Sigmoid colon (tissue), 6 donors: ENCODE measurements at regions not wholly inside any gene's neighbourhood (a gene's known extent, or its start where the extent isn't known, plus 50 kb on each side); places are given as distances from the start of the nearest gene placed in this dataset.

Experiments
- DNase-seq: peaks from one replicate; pipeline ENCODE4 v3.0.0-alpha.2; 2019
- H3K27ac ChIP-seq, 4 donors: fragments of 200-600 bp; sonication (generic); one replicate each; pipeline ENCODE4 v1.5.1; 2016 to 2019; ENCODE audit warnings: mild to moderate bottlenecking in 1 of 4
- H3K27me3 ChIP-seq, 3 donors: fragments of 200-600 bp; sonication (generic); one replicate each; pipeline ENCODE4 v1.5.1; 2019; ENCODE audit warnings: mild to moderate bottlenecking in 1 of 3
- H3K36me3 ChIP-seq, 4 donors: fragments of 200-600 bp; sonication (generic); one replicate each; pipeline ENCODE4 v1.5.1; 2016 to 2019
- H3K4me1 ChIP-seq, 4 donors: fragments of 200-600 bp; sonication (generic); one replicate each; pipeline ENCODE4 v1.5.1; 2017 to 2019
- H3K4me3 ChIP-seq, 4 donors: fragments of 200-600 bp; sonication (generic); one replicate each; pipeline ENCODE4 v1.5.1; 2017 to 2019; ENCODE audit warnings: mild to moderate bottlenecking in 2 of 4, moderate library complexity in 1 of 4
- H3K9me3 ChIP-seq, 4 donors: fragments of 200-600 bp in 3 of 4; sonication (generic) in 3 of 4; one replicate each; pipeline versions ENCODE4 v1.5.1 to v1.6.1; 2013 to 2019
- CTCF ChIP-seq, 4 experiments: fragments of 450-650 bp in 3 of 4; fragments of 200-600 bp in 1 of 4; IDR thresholded peaks; one replicate each; pipeline ENCODE4 v1.5.1; 2016 to 2019; ENCODE audit warnings: antibody characterized with exemption in 4 of 4, mild to moderate bottlenecking in 3 of 4, moderate library complexity in 2 of 4
- EP300 ChIP-seq, 4 donors: sonication (generic); formaldehyde crosslinking; IDR thresholded peaks; one replicate each; pipeline ENCODE4 v1.6.1; 2017; ENCODE audit warnings: antibody characterized with exemption in 4 of 4
- POLR2A ChIP-seq, 2 donors: fragments of 450-650 bp; IDR thresholded peaks; one replicate each; pipeline ENCODE4 v1.6.1; 2016; ENCODE audit warnings: antibody characterized with exemption in 2 of 2, mild to moderate bottlenecking in 2 of 2, moderate library complexity in 2 of 2
- POLR2AphosphoS5 ChIP-seq, 4 donors: sonication (generic); formaldehyde crosslinking; IDR thresholded peaks; one replicate each; pipeline ENCODE4 v1.6.1; 2017; ENCODE audit warnings: antibody characterized with exemption in 4 of 4
- WGBS, 2 donors: extraction: QIAGEN DNeasy Blood & Tissue Kit; methylation state at CpG; one replicate each; pipeline ENCODE4 v1.1.7; 2013; 5-methylcytosine and 5-hydroxymethylcytosine counted together
- intact Hi-C: fragments of 100-400 bp; cut with DNase I; formaldehyde crosslinking; loops from one replicate; pipeline ENCODE4 v1.15.1; 2023
- donor health status: healthy with polysubstance abuse.
- donor health status: healthy.

- H3K9me3 ChIP-seq, result no peaks in the 10 kb centered on the region
- no peaks in the 10 kb centered on the region for H3K36me3 ChIP-seq
- intact Hi-C loops, result no loop called here
- H3K4me3 ChIP-seq, result no peak overlapping the region
- DNase-seq, result no peak
- H3K27me3 ChIP-seq, result peaks cover 0 to 16% (median 5%) of the 10 kb centered on the region in 3 donors
- H3K27ac ChIP-seq, result peak overlapping the region in 1 of 4 donors; percentile 9
- TF ChIP-seq POLR2AphosphoS5 (IDR thresholded peaks at IDR 0.05) (no peak), CTCF (IDR thresholded peaks at IDR 0.05) (no peak), POLR2A (IDR thresholded peaks at IDR 0.05) (no peak), EP300 (IDR thresholded peaks at IDR 0.05) (no peak)
- WGBS, 2 donors, result 83 to 88% methylated on average over 4 of the region's 4 CpGs
- peaks cover 0 to 20% (median 14%) of the 10 kb centered on the region in 4 donors for H3K4me1 ChIP-seq
Measured at GRCh38 chr13:39913339-39913738, 257.9 kb downstream of the COG6 start.

DNA sequence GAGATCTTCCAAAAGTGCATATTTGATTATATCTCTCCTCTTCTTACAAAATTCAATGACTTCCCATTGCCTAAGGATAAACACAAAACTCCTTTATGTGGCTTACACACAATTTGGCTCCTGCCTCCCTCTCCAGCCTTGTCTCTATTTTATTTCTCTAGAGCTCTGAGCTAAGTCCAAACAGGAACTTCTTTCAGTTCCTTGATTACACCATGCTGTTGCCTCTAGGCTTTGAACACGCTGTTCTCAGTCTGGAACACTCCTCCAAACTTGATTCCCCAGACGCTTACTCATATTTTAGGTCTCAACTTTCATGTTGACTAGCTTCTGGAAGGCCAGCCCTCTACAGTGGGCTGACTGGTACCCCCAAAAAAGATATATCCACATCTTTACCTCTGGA, 258.5 kb downstream of the COG6 start:
- H3K4me1 ChIP-seq, result peaks cover 0 to 20% (median 14%) of the 10 kb centered on the region in 4 donors
- TF ChIP-seq POLR2A (IDR thresholded peaks at IDR 0.05) (no peak), POLR2AphosphoS5 (IDR thresholded peaks at IDR 0.05) (peak in 2 of 4 donors; percentile 31 to 37)
- intact Hi-C loops, result no loop called here
- H3K9me3 ChIP-seq, result no peaks in the 10 kb centered on the region
- peak; percentile 73 for DNase-seq
- peak overlapping the region in 3 of 4 donors; percentile 39 to 48 (median 42) for H3K27ac ChIP-seq
- H3K4me3 ChIP-seq, result no peak overlapping the region
- whole genome bisulfite sequencing, 2 donors, result 65 to 70% methylated on average over 2 of the region's 2 CpGs
- no peaks in the 10 kb centered on the region for H3K36me3 ChIP-seq
- H3K27me3 ChIP-seq, result peaks cover 0 to 16% (median 5%) of the 10 kb centered on the region in 3 donors

- H3K27ac ChIP-seq, result no peak overlapping the region
- H3K4me1 ChIP-seq, result peaks cover 0 to 7% (median 3%) of the 10 kb centered on the region in 4 donors
- no peak for TF ChIP-seq CTCF (IDR thresholded peaks at IDR 0.05)
- TF ChIP-seq EP300 (IDR thresholded peaks at IDR 0.05), result no peak
- no peak for TF ChIP-seq POLR2A (IDR thresholded peaks at IDR 0.05)
- TF ChIP-seq POLR2AphosphoS5 (IDR thresholded peaks at IDR 0.05), result no peak
- no peaks in the 10 kb centered on the region for H3K9me3 ChIP-seq
- no peak overlapping the region for H3K4me3 ChIP-seq
- intact Hi-C loops, result no loop called here
- H3K27me3 ChIP-seq, result peaks cover 0 to 16% (median 5%) of the 10 kb centered on the region in 3 donors
- no peaks in the 10 kb centered on the region for H3K36me3 ChIP-seq
- no peak for DNase-seq
Measured at GRCh38 chr13:39915418-39915817, 260.0 kb downstream of the COG6 start.

DNA sequence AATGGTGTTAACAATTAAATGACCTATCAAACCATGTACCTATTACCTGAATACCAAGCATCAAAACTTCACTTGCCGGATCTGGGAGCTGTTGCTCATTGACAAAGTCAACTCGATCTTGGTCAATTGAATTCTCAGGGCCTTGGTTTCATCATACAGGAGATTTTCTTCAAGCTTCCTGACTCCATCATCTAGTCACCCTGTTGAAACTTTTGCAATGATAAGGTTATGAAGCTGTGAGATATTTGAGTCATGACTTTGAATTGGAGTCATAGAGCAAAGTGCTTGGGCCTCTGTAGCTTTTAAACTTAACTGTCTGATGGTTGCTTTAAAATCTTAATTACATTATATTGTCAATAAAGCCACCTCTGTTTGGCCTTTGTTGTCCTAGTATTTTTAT, 260.9 kb downstream of the COG6 start:
- Histone ChIP-seq H3K4me1 (no peaks in the 10 kb centered on the region), H3K36me3 (no peaks in the 10 kb centered on the region), H3K27ac (no peak overlapping the region), H3K27me3 (peaks cover 0 to 16% (median 5%) of the 10 kb centered on the region in 3 donors), H3K4me3 (no peak overlapping the region), H3K9me3 (no peaks in the 10 kb centered on the region)
- TF ChIP-seq POLR2A (IDR thresholded peaks at IDR 0.05) (no peak), POLR2AphosphoS5 (IDR thresholded peaks at IDR 0.05) (no peak), CTCF (IDR thresholded peaks at IDR 0.05) (no peak), EP300 (IDR thresholded peaks at IDR 0.05) (no peak)
- DNase-seq, result no peak
- 90 to 92% methylated on average over 2 of the region's 2 CpGs for WGBS, 2 donors
- intact Hi-C loops, result no loop called here

DNA sequence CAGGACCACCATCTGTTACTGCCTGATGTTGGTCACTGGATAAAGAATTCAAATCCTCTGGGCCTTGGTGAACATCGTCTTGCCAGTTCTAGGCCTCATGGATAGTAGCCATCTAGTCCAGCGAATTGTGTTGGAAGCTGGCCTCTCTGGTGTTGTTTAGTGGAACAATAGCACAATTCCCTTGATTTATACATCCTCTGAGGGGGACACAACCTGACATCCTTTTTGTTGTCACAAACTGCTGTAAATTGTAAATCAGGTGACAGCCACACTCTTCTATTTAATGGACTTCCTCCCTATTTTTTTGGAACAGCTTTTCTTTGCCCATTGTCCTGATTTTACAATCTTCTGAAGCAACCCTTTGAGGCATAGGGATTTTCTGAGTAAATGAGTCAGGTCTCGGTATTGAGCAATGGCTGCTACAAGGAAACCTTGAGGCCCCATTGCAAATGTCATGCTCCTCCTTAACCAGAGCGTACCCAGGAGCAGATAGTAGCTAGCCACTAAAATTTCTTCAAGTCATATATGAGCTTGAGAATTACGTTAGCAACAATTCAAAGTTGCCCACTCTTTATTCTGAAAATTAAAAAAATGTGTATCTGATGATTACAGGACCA, 263.3 kb downstream of the COG6 start:
- no peaks in the 10 kb centered on the region for H3K36me3 ChIP-seq
- no peak overlapping the region for H3K4me3 ChIP-seq
- H3K27ac ChIP-seq, result no peak overlapping the region
- 73 to 77% methylated on average over 5 of the region's 5 CpGs for WGBS, 2 donors
- no peaks in the 10 kb centered on the region for H3K4me1 ChIP-seq
- no peak for DNase-seq
- H3K9me3 ChIP-seq, result peaks cover 0 to 6% (median 0%) of the 10 kb centered on the region in 4 donors
- intact Hi-C loops, result no loop called here
- H3K27me3 ChIP-seq, result peaks cover 0 to 9% (median 5%) of the 10 kb centered on the region in 3 donors
- TF ChIP-seq POLR2AphosphoS5 (IDR thresholded peaks at IDR 0.05), result no peak
- TF ChIP-seq CTCF (IDR thresholded peaks at IDR 0.05), result no peak
- no peak for TF ChIP-seq EP300 (IDR thresholded peaks at IDR 0.05)
- no peak for TF ChIP-seq POLR2A (IDR thresholded peaks at IDR 0.05)
